C4-2B (cell line): ENCODE measurements at regions not wholly inside any gene's neighbourhood (a gene's known extent, or its start where the extent isn't known, plus 50 kb on each side); places are given as distances from the start of the nearest gene placed in this dataset.

Experiments used
- CTCF ChIP-seq: fragments of 450-650 bp; conservative IDR thresholded peaks from 2 replicates; pipeline ENCODE4 v1.5.1; 2017; ENCODE audit warnings: mild to moderate bottlenecking
- ZFX ChIP-seq: fragments of 450-650 bp; IDR thresholded peaks from 2 replicates; pipeline ENCODE4 v1.6.1; 2017

- TF ChIP-seq CTCF (no peak), ZFX (no peak)
Observed at GRCh38 chr13:91269237-91269636, 78.2 kb upstream of the MIR17HG start.
